ENCODE measurements at regions not wholly inside any gene's neighbourhood (a gene's known extent, or its start where the extent isn't known, plus 50 kb on each side); places are given as distances from the start of the nearest gene placed in this dataset.

- TF ChIP-seq CTCF (IDR thresholded peaks at IDR 0.05) (no peak), POLR2A (IDR thresholded peaks at IDR 0.05) (no peak)
Measured at GRCh38 chr6:16007146-16007545, 121.7 kb upstream of the MYLIP start.

Data from right lobe of liver (tissue), 4 donors.